ENCODE measurements at regions not wholly inside any gene's neighbourhood (a gene's known extent, or its start where the extent isn't known, plus 50 kb on each side); places are given as distances from the start of the nearest gene placed in this dataset.

DNA sequence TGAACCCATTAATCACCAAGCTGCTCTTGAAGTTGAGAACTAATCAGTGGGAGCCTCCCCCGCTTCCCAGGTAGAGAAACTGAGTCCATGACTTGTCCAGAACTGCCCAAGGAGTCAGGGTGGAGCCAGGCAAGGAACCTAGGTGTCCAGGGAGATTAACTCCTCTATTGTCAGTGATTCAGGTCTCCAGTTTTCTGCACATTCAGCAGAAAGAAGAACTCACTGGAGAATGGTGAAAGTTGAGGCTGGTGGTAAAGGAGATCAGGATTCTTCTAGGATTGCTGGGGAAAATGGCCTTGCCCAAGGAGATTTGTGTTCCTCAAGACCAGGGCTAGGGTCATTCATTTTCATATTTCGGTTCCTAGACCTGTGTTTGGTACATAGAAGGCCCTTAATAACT lies 87.2 kb upstream of the CISTR start:
- DNase-seq: no peak

- no peak for DNase-seq
Observed at GRCh38 chr12:53840316-53840715, 88.5 kb upstream of the CISTR start.

DNA sequence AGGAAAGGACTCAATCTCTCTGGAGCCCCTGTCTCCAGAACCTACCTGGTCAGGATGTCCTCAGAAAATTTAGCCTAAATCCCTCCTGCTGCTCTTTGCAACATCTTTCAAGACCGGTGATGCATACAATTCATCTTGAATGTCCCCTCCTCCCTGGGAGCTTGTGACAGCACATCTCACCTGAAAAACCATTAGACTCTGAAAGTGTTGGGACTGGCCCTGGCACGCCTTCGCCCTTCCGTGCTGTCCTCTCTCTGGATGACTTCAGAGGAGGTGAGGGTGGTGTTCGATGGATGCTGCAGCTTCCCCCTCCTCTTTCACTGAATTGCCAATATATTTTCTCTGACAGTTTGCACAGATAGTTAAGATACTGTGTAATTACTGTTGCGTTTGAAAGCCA lies 90.9 kb upstream of the CISTR start:
- no peak for DNase-seq

DNA sequence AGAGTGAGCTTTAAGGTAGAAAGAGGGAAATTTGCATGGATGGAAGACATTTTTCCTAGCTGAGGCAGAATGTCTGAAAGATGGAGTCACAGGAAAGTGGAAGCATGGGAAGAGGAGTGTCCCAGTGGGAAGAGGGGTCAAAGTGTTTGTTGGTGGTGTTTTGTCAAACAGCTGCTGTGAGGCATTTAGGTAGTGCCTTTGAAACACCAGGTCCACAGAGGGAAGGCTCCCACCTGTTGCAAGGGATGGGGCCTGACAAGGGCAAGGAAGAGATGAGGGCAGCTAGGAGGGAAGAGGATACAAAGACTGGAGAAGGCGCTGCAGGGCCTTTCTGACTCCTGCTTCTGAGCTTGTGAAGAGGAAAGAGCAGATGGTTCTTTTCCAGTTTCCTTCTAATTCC lies 91.8 kb upstream of the CISTR start:
- no peak for DNase-seq

- DNase-seq: peak; percentile 100
Observed at GRCh38 chr12:53844994-53845844, 93.4 kb upstream of the HOXC13 start.

- no peak for DNase-seq
Observed at GRCh38 chr12:53845932-53846331, 92.7 kb upstream of the HOXC13 start.

- DNase-seq: no peak
Observed at GRCh38 chr12:53849113-53849512, 89.5 kb upstream of the HOXC13 start.

- DNase-seq: no peak
Observed at GRCh38 chr12:53849656-53850055, 89.0 kb upstream of the HOXC13 start.

DNA sequence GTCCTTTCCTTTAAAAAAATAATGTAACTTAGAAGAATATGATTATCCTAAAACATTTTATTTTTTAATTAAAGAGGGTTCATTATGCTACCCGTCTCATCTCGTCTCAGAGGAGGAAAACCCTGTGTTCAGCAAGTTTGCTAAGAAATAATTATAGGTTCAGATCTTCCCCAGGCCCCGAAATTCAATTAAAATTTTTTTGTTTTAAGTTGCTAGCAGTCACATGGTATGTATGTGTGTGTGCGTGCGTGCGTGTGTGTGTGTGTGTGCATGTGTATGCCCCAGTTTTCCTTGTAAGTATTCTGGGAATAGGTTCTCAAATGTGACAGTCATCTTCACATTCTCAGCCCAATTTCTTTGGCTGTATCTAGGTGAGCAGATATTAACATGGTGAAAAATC lies 86.6 kb upstream of the HOXC13 start:
- no peak for DNase-seq

GRCh38 chr12:53852992-53853391 lies 85.6 kb upstream of the HOXC13 start:
- no peak for DNase-seq

- DNase-seq: no peak
Observed at GRCh38 chr12:53854701-53855316, 83.8 kb upstream of the HOXC13 start.

DNA sequence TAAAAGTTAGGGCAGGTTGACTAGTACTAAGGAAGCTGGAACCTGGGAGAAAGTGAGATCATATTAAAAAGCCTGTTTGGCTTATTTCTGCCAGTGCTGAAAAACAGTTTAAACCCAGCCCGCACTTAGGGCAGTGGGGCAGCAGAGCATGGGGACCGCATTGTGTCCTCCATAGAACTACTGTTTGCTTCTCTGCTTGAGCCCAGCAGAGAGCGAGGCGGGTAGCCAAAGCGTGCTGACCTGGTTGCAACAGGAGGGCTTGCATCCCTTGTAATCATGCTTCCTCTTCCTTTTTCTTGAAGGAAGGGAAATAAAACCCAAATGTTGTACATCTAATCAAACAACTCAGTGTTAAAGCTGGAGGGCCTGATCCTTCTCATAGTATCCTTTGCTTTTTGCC lies 82.5 kb upstream of the HOXC13 start:
- no peak for DNase-seq

- DNase-seq: no peak
Observed at GRCh38 chr12:53857666-53858065, 81.0 kb upstream of the HOXC13 start.

DNA sequence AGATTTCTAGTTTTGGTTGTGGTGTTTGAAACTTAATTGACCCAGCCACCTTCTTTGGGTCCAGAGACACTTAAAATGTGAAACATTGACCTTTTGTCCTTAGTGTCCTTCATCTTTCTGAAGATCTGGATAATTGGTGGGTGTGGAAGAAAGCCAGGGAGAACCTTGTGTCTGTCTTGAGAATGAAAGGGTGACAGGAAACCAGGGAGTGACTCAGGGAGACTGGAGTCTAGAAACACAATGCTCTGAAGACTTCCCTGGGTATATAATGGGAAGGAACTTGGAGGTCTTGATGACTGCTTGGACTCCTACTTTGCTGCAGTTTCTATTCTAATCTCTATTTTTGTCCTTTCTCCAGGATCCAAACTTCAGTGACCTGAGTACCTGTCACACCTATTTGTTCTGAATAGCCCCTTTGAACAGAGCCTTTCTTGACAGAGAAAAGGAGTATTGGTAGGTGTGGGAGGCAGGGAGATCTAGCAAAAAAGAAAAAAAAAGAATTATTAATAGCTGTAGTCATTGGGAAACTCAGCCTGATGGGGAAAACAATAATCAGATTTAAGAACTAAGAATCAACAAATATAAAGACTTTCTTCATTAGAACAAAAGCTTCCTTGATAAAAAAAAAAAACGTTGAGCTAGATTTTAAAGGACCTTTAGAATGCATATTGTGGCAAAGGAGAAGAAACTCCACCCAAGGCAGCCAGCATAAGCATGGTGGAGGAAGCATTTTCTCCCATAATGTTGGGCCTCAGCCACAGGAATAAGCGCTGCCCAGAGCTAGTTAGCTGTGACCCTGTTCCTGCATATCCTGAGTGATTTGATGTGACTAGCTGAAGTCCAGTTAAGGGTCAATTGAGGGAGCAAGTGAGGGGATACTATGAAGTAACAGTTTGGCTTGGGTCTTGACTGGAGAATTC lies 77.9 kb upstream of the HOXC13 start:
- no peak for DNase-seq

DNA sequence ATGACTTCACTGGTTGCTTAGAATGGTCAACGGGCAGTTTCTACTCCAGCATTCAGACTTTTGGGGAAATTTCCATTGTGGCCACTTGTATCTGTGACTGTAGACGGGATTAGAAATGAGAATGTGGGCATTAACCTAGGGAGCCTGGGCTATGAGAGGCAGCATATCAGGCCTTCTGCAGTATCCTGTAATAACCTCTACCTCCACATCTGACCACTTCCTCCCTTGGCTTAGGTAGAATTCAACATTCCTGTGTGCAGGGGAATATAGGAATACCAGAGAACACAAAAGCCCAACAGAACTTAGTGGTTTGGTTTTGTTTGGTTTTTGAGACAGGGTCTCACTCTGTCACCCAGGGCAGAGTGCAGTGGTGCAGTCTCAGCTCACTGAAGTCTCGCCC lies 76.4 kb upstream of the HOXC13 start:
- no peak for DNase-seq

GRCh38 chr12:53862831-53863230 lies 75.8 kb upstream of the HOXC13 start:
- no peak for DNase-seq

GRCh38 chr12:53866727-53867126 lies 71.9 kb upstream of the HOXC13 start:
- no peak for DNase-seq

DNA sequence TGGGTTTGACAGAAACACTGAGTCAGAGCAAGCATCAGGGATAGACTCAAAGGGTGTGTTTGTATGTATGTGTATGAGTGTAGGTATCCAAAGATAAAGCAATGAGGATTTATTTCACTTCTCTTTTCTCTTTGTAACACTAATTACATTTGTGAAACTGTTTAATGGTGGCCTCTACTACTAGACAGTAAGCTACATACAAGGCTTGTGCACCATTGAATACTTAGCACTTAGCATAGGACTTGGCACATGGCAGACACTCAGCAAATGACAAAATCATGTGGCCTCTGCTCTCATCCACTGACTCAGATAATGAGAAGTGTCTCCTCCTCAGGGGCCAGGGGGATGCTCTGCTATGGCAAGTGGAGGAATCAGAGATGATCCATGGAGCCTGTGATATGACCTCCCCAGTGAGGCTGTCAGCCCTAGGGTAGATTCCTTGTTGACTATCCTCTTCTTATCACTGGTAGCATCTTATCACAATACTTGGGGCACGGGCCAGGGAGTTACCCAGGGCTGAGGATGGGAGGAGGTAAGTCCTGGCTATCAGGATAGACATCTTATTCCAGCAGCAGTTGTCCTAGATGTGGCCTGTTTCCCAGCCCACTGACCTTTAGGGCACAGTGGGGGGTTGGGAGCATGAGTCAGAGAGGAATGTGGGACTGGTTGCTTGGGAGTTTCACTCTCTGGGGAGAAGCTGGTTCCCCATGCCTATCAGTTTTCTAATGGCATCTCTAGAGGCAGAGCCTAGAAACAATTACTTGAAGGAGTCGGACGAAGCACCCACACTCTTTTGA lies 71.2 kb upstream of the HOXC13 start:
- DNase-seq: no peak

- no peak for DNase-seq
Observed at GRCh38 chr12:53868511-53868986, 70.1 kb upstream of the HOXC13 start.

GRCh38 chr12:53869500-53869899 lies 69.1 kb upstream of the HOXC13 start:
- DNase-seq: no peak

GRCh38 chr12:53870117-53870516 lies 68.5 kb upstream of the HOXC13 start:
- DNase-seq: no peak

DNA sequence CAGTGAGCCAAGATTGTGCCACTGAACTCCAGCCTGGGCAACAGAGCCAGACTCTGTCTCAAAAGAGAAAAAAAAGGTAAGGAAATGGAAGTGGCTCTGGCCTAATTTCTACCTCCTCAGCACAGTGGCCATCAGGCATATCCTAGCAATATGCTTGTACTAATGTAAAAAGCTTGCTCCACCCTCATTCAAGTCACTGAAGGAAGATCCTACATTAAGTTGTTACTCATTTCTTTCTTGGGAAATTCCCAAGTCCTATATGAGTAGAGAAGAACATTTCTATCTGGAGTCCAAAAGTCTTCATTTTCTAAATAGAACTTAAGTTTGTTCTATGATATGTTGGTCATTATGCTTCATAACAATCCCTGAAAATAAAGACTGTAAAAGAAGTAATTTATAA lies 67.3 kb upstream of the HOXC13 start:
- no peak for DNase-seq

DNA sequence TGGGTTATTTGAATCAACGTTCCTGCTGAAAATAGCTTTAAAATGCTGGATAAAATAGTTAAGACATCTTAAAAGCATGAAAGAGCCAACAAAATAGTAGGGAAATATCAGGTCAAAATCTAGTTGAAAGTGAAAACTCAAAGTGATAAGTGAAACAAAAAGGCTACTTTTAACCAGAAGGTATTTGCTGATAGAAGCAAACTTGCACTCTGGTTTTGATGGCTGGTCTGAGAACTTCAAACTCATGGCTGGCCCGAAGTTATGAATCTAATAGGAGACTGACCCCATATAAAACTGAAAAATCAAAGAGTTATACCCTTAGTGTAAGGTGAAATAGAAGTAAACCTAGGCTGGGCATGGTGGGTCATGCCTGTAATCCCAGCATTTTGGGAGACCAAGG lies 66.3 kb upstream of the HOXC13 start:
- DNase-seq: no peak
